Activated CD4-positive, alpha-beta T cell treated with anti-CD3 and anti-CD28 coated beads for 36 hours (primary cell): ENCODE measurements at regions not wholly inside any gene's neighbourhood (a gene's known extent, or its start where the extent isn't known, plus 50 kb on each side); places are given as distances from the start of the nearest gene placed in this dataset.
"Not testable (repeated sequence)": the region's sequence is repeated elsewhere in the genome, so short reads cannot be mapped to it uniquely, and the experiment has no call there.

Experiments
- ATAC-seq: fragments of 200-7000 bp; cut with Tn5 transposase; one replicate; pipeline ENCODE4 v1.10.0; 2021; ENCODE audit warnings: mild to moderate bottlenecking, moderate library complexity
- CTCF ChIA-PET: fragments of 350-600 bp; sonication (Branson Sonifier 250); formaldehyde crosslinking; loops from one replicate; lab custom pipeline; 2021; ENCODE audit warnings: antibody characterized with exemption; lab: Charles Lee
- POLR2A ChIA-PET: fragments of 350-600 bp; sonication (Branson Sonifier 250); formaldehyde crosslinking; loops from one replicate; lab custom pipeline; 2021; ENCODE audit warnings: antibody characterized with exemption, inconsistent platforms; lab: Charles Lee
- DNase-seq: peaks from one replicate; pipeline ENCODE4 v3.0.0-alpha.2; 2020
- H3K27ac Mint-ChIP-seq: one replicate; pipeline ENCODE4 v1.8.0; 2021; ENCODE audit warnings: mixed read lengths
- H3K27me3 Mint-ChIP-seq: one replicate; pipeline ENCODE4 v1.8.0; 2021; ENCODE audit warnings: mixed read lengths
- H3K36me3 Mint-ChIP-seq: one replicate; pipeline ENCODE4 v1.8.0; 2021; ENCODE audit warnings: low read depth, mixed read lengths
- H3K4me1 Mint-ChIP-seq: one replicate; pipeline ENCODE4 v1.8.0; 2021; ENCODE audit warnings: mixed read lengths
- H3K4me3 Mint-ChIP-seq: one replicate; pipeline ENCODE4 v1.8.0; 2021; ENCODE audit warnings: mild to moderate bottlenecking, moderate library complexity, mixed read lengths
- H3K9me3 Mint-ChIP-seq: one replicate; pipeline ENCODE4 v1.8.0; 2021; ENCODE audit warnings: low read depth, mixed read lengths
- intact Hi-C, 2 experiments: fragments of 100-400 bp; cut with DNase I in 1 of 2; cut with micrococcal nuclease in 1 of 2; formaldehyde crosslinking; loops; one replicate each; pipeline versions ENCODE4 v1.14.2 to v1.15.1; 2022 to 2024; cut with DNase I, micrococcal nuclease

DNA sequence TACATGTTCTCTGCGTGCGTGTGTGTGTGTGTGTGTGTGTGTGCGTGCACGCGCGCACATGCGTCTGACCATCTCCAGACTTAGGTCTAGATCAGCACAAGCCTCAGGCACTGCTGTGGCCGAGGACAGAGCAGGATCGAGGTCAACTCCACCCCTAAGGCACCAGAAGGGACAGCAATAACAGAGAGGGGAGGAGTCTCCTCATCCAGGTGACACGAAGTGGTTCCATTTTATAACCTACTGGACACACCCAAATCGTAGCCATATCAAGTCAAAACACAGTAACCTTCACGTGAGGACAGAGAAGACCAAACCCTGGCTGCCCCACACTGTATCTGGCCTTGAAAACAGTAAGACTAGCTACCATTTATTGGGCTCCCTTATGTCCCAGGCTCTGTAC, 224.1 kb downstream of the FGFR2 start:
- ChIA-PET POLR2A (no interaction called here), CTCF (interaction anchor here (0.6 to 0.7 kb wide), 2 partner anchors 243 to 1210 kb away, joined by 3 to 4 read pairs; no protein-coding TSS in a partner anchor)
- ATAC-seq = no peak
- Mint-ChIP-seq H3K9me3 (no peaks in the 10 kb centered on the region), H3K36me3 (no peaks in the 10 kb centered on the region), H3K4me1 (no peaks in the 10 kb centered on the region), H3K27me3 (no peaks in the 10 kb centered on the region), H3K27ac (no peak overlapping the region), H3K4me3 (no peak overlapping the region)
- intact Hi-C loops = no loop called here
- no peak for DNase-seq

DNA sequence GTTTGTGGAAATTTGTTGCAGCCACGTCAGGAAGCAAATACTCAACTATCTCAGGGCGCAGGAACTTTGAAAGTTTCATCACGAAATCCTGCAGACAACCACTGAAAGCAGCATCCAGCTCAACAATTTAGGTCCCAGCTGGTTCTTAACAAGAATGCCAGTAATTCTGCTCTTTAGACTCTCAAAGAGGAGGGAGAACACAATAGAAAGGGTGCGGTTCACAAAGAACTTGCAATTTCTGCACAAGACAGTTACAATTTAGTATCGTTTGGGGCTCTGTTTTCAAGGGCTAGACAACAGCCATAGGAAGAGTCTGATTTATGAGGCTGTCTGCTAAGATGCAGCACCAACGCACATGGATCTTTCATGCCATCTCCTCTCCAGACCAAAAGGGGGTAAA, 223.1 kb downstream of the FGFR2 start:
- Mint-ChIP-seq H3K4me1 (no peaks in the 10 kb centered on the region), H3K36me3 (no peaks in the 10 kb centered on the region), H3K9me3 (no peaks in the 10 kb centered on the region), H3K27me3 (no peaks in the 10 kb centered on the region), H3K27ac (no peak overlapping the region), H3K4me3 (no peak overlapping the region)
- ChIA-PET POLR2A (no interaction called here), CTCF (no interaction called here)
- no peak for ATAC-seq
- DNase-seq = no peak
- intact Hi-C loops = no loop called here

DNA sequence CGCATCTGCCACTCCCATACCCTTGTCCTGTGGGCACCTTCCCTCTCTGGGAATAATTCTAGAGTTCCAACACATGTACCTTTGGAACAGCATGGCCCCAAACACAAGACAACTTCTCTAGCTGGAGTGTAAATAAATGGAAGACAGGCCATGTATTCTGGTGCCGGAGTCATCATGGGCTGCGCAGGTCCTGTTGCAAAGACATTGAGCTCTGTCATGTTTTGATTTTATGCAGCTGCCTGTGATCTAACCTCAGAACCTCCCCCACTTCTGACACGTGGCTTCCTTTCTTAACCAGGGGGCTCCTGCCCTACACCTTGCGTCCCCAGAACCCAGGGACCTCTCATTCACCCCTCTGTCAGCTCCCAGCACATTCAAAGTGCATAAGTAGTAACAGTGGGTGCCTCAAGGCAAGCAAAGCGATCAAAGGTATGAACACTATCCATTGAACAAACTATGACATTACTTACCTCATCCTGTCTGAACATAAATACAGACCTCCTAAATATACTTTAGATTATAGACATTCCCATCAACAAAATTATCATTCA, 219.9 kb downstream of the FGFR2 start:
- no peak overlapping the region for H3K27ac Mint-ChIP-seq
- H3K27me3 Mint-ChIP-seq = no peaks in the 10 kb centered on the region
- no peak for ATAC-seq
- no peaks in the 10 kb centered on the region for H3K36me3 Mint-ChIP-seq
- no peak overlapping the region for H3K4me3 Mint-ChIP-seq
- intact Hi-C loops = no loop called here
- ChIA-PET CTCF (interaction anchor here (0.6 kb wide), 1 partner anchor 53 kb away, joined by 3 read pairs; no protein-coding TSS in a partner anchor), POLR2A (no interaction called here)
- H3K4me1 Mint-ChIP-seq = no peaks in the 10 kb centered on the region
- no peak for DNase-seq
- no peaks in the 10 kb centered on the region for H3K9me3 Mint-ChIP-seq

DNA sequence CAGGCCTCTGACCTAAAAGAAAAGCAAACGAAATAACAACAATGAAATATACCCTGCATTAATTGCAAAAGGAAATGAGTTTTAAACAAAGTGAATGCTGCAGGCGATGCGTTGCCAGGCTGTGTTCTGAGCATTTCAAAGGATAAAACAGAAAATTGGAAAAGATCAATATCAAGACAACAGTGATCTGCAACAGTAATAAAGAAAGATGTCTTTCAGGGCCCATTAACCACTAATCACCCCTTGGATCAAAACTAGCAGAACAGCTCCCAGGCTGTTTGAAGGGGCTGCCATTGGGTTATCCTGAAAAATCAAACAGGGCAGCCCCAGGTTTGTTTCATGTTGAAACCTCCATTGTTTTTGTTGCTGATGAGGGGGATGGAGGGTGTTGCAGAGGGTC, 219.2 kb downstream of the FGFR2 start:
- Mint-ChIP-seq H3K4me1 (no peaks in the 10 kb centered on the region), H3K27me3 (no peaks in the 10 kb centered on the region), H3K36me3 (no peaks in the 10 kb centered on the region), H3K4me3 (no peak overlapping the region), H3K27ac (no peak overlapping the region), H3K9me3 (no peaks in the 10 kb centered on the region)
- CTCF ChIA-PET = no interaction called here
- DNase-seq (no peak), ATAC-seq (no peak)
- POLR2A ChIA-PET = no interaction called here
- intact Hi-C loops = no loop called here

DNA sequence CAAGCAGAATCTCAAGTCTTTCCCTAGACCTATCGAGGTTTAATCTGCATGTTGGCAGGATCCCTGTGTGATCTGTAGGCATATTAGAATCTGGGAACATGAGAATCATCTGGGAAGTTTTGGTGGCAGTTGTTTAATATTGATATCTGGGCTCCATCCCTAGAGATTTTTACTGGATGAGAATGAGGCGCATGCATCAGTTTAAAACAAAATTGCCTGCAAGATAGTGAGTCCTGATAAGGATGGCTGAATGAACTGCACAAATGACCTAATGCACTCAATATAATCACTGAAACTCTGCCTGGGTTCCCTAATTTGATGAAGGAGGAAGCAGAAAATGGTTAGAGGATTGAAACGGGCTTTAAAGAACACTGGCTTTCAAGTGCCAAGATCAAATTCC, 218.0 kb downstream of the FGFR2 start:
- H3K36me3 Mint-ChIP-seq = no peaks in the 10 kb centered on the region
- intact Hi-C loops = no loop called here
- H3K27ac Mint-ChIP-seq = no peak overlapping the region

DNA sequence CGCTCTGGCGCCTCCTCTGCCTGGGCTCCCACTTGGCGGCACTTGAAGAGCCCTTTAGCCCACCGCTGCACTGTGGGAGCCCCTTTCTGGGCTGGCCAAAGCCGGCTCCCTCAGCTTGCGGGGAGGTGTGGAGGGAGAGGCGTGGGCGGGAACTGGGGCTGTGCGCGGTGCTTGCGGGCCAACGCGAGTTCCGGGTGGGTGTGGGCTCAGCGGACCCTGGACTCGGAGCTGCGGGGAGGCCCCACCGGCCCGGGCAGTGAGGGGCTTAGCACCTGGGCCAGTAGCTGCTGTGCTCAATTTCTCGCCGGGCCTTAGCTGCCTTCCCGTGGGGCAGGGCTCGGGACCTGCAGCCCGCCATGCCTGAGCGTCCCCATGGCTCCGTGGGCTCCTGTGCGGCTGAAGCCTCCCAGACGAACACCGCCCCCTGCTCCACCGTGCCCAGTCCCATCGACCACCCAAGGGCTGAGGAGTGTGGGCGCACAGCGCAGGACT, 216.2 kb downstream of the FGFR2 start:
- H3K9me3 Mint-ChIP-seq, DNase-seq, H3K4me1 Mint-ChIP-seq, CTCF ChIA-PET, POLR2A ChIA-PET, H3K27ac Mint-ChIP-seq, intact Hi-C loops, H3K4me3 Mint-ChIP-seq, ATAC-seq, H3K27me3 Mint-ChIP-seq, H3K36me3 Mint-ChIP-seq: not testable (repeated sequence)

More for the DNA sequence above, 218.0 kb downstream of the FGFR2 start:
- CTCF ChIA-PET = no interaction called here
- no peaks in the 10 kb centered on the region for H3K27me3 Mint-ChIP-seq
- POLR2A ChIA-PET = no interaction called here
- H3K4me3 Mint-ChIP-seq = no peak overlapping the region
- DNase-seq (no peak), ATAC-seq (no peak)
- H3K9me3 Mint-ChIP-seq = no peaks in the 10 kb centered on the region
- H3K4me1 Mint-ChIP-seq = no peaks in the 10 kb centered on the region

DNA sequence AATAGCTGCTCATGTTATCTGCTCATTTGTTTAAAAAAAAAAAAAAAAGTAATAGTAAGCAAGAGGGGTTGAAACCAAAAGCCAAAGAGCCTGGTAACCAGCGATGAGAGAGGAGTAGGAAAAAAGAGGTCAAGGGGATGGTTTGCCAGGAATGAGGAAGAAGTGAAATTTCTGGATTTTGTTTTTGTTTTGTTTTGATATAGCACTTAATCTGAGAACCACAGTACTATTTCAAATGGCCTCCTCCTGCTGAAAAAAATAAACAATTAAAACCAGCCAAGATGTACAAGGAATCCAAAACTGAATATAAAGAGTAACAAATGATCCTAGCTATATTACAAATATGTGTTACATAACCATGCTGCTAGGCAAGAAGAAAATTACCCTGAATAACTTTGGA, 213.1 kb downstream of the FGFR2 start:
- no peaks in the 10 kb centered on the region for H3K27me3 Mint-ChIP-seq

DNA sequence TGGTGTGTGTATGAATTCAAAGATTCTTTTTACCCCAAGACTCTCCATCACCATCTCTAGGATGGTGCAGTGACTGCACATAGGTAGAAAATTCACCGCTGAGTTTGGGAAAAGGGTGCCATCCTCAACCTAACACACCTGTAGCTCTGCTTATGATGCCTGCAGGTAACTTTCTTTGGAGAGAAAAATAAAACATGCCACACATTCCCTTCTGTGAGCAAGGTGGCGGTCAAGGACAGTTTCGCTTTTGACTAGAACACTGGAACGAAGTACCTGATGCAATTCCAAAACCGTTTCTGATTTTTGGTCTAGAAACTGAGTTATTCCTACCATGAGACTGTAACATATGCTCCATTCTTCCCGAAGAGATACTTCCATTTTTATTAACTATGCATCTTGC, 205.6 kb downstream of the FGFR2 start:
- Mint-ChIP-seq H3K36me3 (no peaks in the 10 kb centered on the region), H3K9me3 (no peaks in the 10 kb centered on the region), H3K27me3 (peaks cover 8% of the 10 kb centered on the region), H3K27ac (no peak overlapping the region), H3K4me1 (no peaks in the 10 kb centered on the region), H3K4me3 (no peak overlapping the region)
- POLR2A ChIA-PET = no interaction called here
- CTCF ChIA-PET = no interaction called here
- no peak for DNase-seq
- intact Hi-C loops = no loop called here
- no peak for ATAC-seq

More for the DNA sequence above, 213.1 kb downstream of the FGFR2 start:
- ATAC-seq (no peak), DNase-seq (no peak)
- H3K4me3 Mint-ChIP-seq = no peak overlapping the region
- no peak overlapping the region for H3K27ac Mint-ChIP-seq
- no peaks in the 10 kb centered on the region for H3K4me1 Mint-ChIP-seq
- no peaks in the 10 kb centered on the region for H3K9me3 Mint-ChIP-seq
- CTCF ChIA-PET = interaction anchor here (0.5 kb wide), 1 partner anchor 334 kb away, joined by 3 read pairs; no protein-coding TSS in a partner anchor
- POLR2A ChIA-PET = no interaction called here
- no peaks in the 10 kb centered on the region for H3K36me3 Mint-ChIP-seq
- intact Hi-C loops = no loop called here

DNA sequence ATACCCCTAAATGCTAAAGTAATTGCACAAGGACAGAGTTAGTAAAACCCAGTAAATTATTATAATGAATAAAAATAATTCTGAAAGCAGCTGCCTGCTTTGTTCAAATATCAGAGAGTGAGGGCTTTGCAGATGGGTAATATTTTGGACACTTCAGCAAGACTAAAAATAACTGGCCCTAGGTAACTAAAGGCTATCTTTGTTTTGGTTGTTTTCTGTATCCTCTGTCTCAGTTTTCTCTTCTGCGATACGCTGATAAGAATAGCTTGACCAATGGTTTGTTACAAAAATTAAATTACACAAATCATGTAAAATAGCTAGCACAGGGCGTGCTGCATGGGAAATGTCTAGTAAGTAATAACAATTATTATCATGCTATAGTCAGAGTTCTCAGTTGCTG, 204.7 kb downstream of the FGFR2 start:
- DNase-seq = no peak
- POLR2A ChIA-PET = no interaction called here
- no peak overlapping the region for H3K27ac Mint-ChIP-seq

DNA sequence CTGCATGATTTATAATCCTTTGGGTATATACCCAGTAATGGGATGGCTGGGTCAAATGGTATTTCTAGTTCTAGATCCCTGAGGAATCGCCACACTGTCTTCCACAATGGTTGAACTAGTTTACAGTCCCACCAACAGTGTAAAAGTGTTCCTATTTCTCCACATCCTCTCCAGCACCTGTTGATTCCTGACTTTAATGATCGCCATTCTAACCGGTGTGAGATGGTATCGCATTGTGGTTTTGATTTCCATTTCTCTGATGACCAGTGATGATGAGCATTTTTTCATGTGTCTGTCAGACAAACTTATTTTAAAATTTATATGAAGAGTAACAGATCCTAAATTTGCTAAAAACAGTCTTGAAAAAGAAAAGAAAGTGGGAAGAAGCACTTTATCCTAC, 197.7 kb downstream of the FGFR2 start:
- H3K27ac Mint-ChIP-seq, ATAC-seq, H3K36me3 Mint-ChIP-seq, H3K4me1 Mint-ChIP-seq, H3K4me3 Mint-ChIP-seq, POLR2A ChIA-PET, DNase-seq, H3K27me3 Mint-ChIP-seq, CTCF ChIA-PET, intact Hi-C loops, H3K9me3 Mint-ChIP-seq: not testable (repeated sequence)

More for the DNA sequence above, 204.7 kb downstream of the FGFR2 start:
- CTCF ChIA-PET = interaction anchor here (0.6 kb wide), 1 partner anchor 246 kb away, joined by 3 read pairs; no protein-coding TSS in a partner anchor
- Mint-ChIP-seq H3K27me3 (peaks cover 8% of the 10 kb centered on the region), H3K4me3 (no peak overlapping the region), H3K9me3 (no peaks in the 10 kb centered on the region), H3K4me1 (no peaks in the 10 kb centered on the region), H3K36me3 (no peaks in the 10 kb centered on the region)
- intact Hi-C loops = no loop called here
- no peak for ATAC-seq

DNA sequence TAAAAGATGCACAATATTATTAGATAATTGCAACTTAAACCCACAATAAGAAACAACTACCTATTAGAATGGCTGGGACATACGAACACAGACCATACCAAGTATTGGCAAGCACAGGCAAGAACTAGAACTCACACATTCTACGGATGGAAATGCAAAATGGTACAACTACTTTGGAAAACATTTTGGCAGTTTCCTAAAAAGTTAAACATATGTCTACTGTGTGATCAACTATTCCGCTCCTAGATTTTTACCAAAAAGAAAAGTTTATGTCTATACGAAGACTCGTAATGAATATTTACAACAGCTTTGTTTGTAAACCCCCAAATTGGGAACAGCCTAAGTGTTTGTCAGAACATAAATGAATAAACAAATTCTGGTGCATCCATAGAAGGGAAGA, 194.7 kb downstream of the FGFR2 start:
- no peaks in the 10 kb centered on the region for H3K27me3 Mint-ChIP-seq
- H3K36me3 Mint-ChIP-seq = no peaks in the 10 kb centered on the region
- ATAC-seq (no peak), DNase-seq (no peak)
- no peaks in the 10 kb centered on the region for H3K4me1 Mint-ChIP-seq
- ChIA-PET CTCF (interaction anchor here (0.7 kb wide), 1 partner anchor 560 kb away, joined by 3 read pairs; no protein-coding TSS in a partner anchor), POLR2A (no interaction called here)
- no peak overlapping the region for H3K4me3 Mint-ChIP-seq
- H3K9me3 Mint-ChIP-seq = no peaks in the 10 kb centered on the region
- no peak overlapping the region for H3K27ac Mint-ChIP-seq
- intact Hi-C loops = no loop called here

DNA sequence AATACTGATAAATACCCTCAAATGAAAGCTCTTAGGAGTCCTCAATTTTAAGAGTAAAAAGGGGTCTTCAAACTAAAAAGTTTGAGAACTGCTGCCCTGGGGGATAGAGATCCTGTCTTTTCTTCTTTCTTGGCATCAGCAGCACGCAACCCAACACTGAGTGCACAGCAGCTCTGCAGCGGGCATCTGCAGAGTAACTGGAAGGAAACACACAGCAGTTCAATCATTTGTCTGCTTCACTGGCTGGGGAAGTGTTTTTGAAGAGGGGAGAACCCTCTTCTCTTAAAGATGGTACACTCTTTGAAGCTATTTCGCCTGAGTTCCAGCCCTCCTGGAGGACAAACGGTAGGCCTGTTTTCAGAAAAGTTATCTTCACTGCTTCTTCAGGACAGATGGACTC, 193.6 kb downstream of the FGFR2 start:
- intact Hi-C loops = no loop called here
- Mint-ChIP-seq H3K4me1 (no peaks in the 10 kb centered on the region), H3K4me3 (no peak overlapping the region), H3K36me3 (no peaks in the 10 kb centered on the region), H3K27ac (no peak overlapping the region), H3K27me3 (no peaks in the 10 kb centered on the region), H3K9me3 (no peaks in the 10 kb centered on the region)
- ChIA-PET CTCF (interaction anchor here (0.7 kb wide), 1 partner anchor 9 kb away, joined by 3 read pairs; no protein-coding TSS in a partner anchor), POLR2A (no interaction called here)
- no peak for DNase-seq
- ATAC-seq = no peak
